Spleen (tissue), 11 donors: ENCODE measurements at regions not wholly inside any gene's neighbourhood (a gene's known extent, or its start where the extent isn't known, plus 50 kb on each side); places are given as distances from the start of the nearest gene placed in this dataset.
"Not testable (repeated sequence)": the region's sequence is repeated elsewhere in the genome, so short reads cannot be mapped to it uniquely, and the experiment has no call there.

Experiments
- DNase-seq: peaks from one replicate; pipeline ENCODE4 v3.0.0-alpha.2; 2020
- H3K27ac ChIP-seq, 8 donors: fragments of 200-600 bp; sonication (generic) in 7 of 8; 1 replicate in 4 of 8; 2 replicates in 4 of 8; pipeline versions ENCODE4 v1.5.0 to v1.8.0; 2016 to 2021; ENCODE audit warnings: inconsistent platforms in 4 of 8, mild to moderate bottlenecking in 4 of 8, moderate library complexity in 1 of 8
- H3K27me3 ChIP-seq, 7 donors: fragments of 200-600 bp; sonication (generic) in 6 of 7; replicated peaks in 1 of 7; 1 replicate in 4 of 7; 2 replicates in 3 of 7; pipeline versions ENCODE4 v1.5.0 to v1.8.0; 2016 to 2021; ENCODE audit warnings: inconsistent platforms in 3 of 7, mild to moderate bottlenecking in 1 of 7
- H3K36me3 ChIP-seq, 6 donors: fragments of 200-600 bp; sonication (generic) in 5 of 6; 1 replicate in 4 of 6; 2 replicates in 2 of 6; pipeline versions ENCODE4 v1.5.0 to v1.8.0; 2016 to 2021; ENCODE audit warnings: inconsistent platforms in 2 of 6
- H3K4me1 ChIP-seq, 6 donors: fragments of 200-600 bp; sonication (generic) in 5 of 6; 1 replicate in 3 of 6; 2 replicates in 3 of 6; pipeline versions ENCODE4 v1.5.0 to v1.8.0; 2016 to 2021; ENCODE audit warnings: inconsistent platforms in 3 of 6
- H3K4me3 ChIP-seq, 8 donors: fragments of 200-600 bp; sonication (generic) in 7 of 8; 1 replicate in 4 of 8; 2 replicates in 4 of 8; pipeline versions ENCODE4 v1.5.0 to v1.8.0; 2016 to 2021; ENCODE audit warnings: inconsistent platforms in 4 of 8, mild to moderate bottlenecking in 4 of 8, moderate library complexity in 2 of 8
- H3K9me3 ChIP-seq, 8 donors: fragments of 200-600 bp; sonication (generic) in 7 of 8; 1 replicate in 4 of 8; 2 replicates in 4 of 8; pipeline versions ENCODE4 v1.5.0 to v1.8.0; 2016 to 2021; ENCODE audit warnings: inconsistent platforms in 4 of 8
- CTCF ChIP-seq, 11 experiments: fragments of 200-600 bp in 7 of 11; fragments of 450-650 bp in 4 of 11; sonication (generic) in 4 of 11; IDR thresholded peaks in 8 of 11; conservative IDR thresholded peaks in 3 of 11; 1 replicate in 7 of 11; 2 replicates in 4 of 11; pipeline versions ENCODE4 v1.4.0 to v1.8.0; 2016 to 2021; ENCODE audit warnings: antibody characterized with exemption in 11 of 11, inconsistent platforms in 4 of 11, mild to moderate bottlenecking in 1 of 11
- POLR2A ChIP-seq, 3 donors: fragments of 450-650 bp; IDR thresholded peaks; one replicate each; pipeline ENCODE4 v1.5.1; 2017; ENCODE audit warnings: antibody characterized with exemption in 3 of 3, mild to moderate bottlenecking in 1 of 3
- POLR2AphosphoS5 ChIP-seq, 3 donors: sonication (generic); formaldehyde crosslinking; IDR thresholded peaks; one replicate each; pipeline ENCODE4 v1.5.1; 2017; ENCODE audit warnings: antibody characterized with exemption in 3 of 3
- WGBS, 5 donors: extraction: QIAGEN DNeasy Blood & Tissue Kit in 3 of 5; methylation state at CpG; one replicate each; pipeline versions ENCODE4 v1.1.5 to v1.1.7; 2013 to 2018; 5-methylcytosine and 5-hydroxymethylcytosine counted together
- intact Hi-C: fragments of 100-400 bp; cut with DNase I; formaldehyde crosslinking; loops from one replicate; pipeline ENCODE4 v1.15.0; 2023; ENCODE audit warnings: low total_unique reads
- donor health status: healthy with polysubstance abuse.
- donor health status: DM: no; HTN: no; CAD: no; lungs with moderate emphysema.
- donor health status: DM: no; HTN: no; CAD: no.
- donor health status: Bipolar disorder and iron deficiency.
- donor health status: healthy.
- donor health status: DM: no; HTN: no; CAD: no.
- donor health status: DM: yes; HTN: yes; CAD: no.

- intact Hi-C loops = no loop called here
- 13 to 41% (median 19%) methylated on average over 9 to 14 of the region's 14 CpGs for WGBS, 5 donors
- H3K27ac ChIP-seq = no peak overlapping the region
- no peak overlapping the region for H3K4me3 ChIP-seq
- H3K27me3 ChIP-seq = peaks cover 0 to 4% (median 0%) of the 10 kb centered on the region in 7 donors
- no peak for DNase-seq
- TF ChIP-seq POLR2AphosphoS5 (IDR thresholded peaks at IDR 0.05) = no peak
- no peak for TF ChIP-seq CTCF (IDR thresholded peaks at IDR 0.05 in 8 of 11, conservative IDR thresholded peaks at IDR 0.05 in 3 of 11)
- no peak for TF ChIP-seq POLR2A (IDR thresholded peaks at IDR 0.05)
- peaks cover 0 to 67% (median 12%) of the 10 kb centered on the region in 8 donors for H3K9me3 ChIP-seq
- no peaks in the 10 kb centered on the region for H3K4me1 ChIP-seq
- H3K36me3 ChIP-seq = no peaks in the 10 kb centered on the region
These were observed 220.6 kb upstream of the ZC4H2 start for GRCh38 chrX:65196758-65197360.

GRCh38 chrX:65195621-65196020, 219.4 kb upstream of the ZC4H2 start:
- 27 to 83% (median 46%) methylated on average over 1 of the region's 1 CpG for whole genome bisulfite sequencing, 5 donors
- intact Hi-C loops = no loop called here
- Histone ChIP-seq H3K4me1 (no peaks in the 10 kb centered on the region), H3K27me3 (peaks cover 0 to 4% (median 0%) of the 10 kb centered on the region in 7 donors), H3K9me3 (peaks cover 0 to 59% (median 10%) of the 10 kb centered on the region in 8 donors), H3K36me3 (no peaks in the 10 kb centered on the region), H3K27ac (no peak overlapping the region), H3K4me3 (no peak overlapping the region)
- TF ChIP-seq POLR2A (IDR thresholded peaks at IDR 0.05) = no peak
- TF ChIP-seq POLR2AphosphoS5 (IDR thresholded peaks at IDR 0.05) = no peak
- TF ChIP-seq CTCF (IDR thresholded peaks at IDR 0.05 in 8 of 11, conservative IDR thresholded peaks at IDR 0.05 in 3 of 11) = no peak
- DNase-seq = no peak

GRCh38 chrX:65194547-65194946, 218.3 kb upstream of the ZC4H2 start:
- peaks cover 0 to 56% (median 7%) of the 10 kb centered on the region in 8 donors for H3K9me3 ChIP-seq
- no peak for TF ChIP-seq CTCF (IDR thresholded peaks at IDR 0.05 in 8 of 11, conservative IDR thresholded peaks at IDR 0.05 in 3 of 11)
- TF ChIP-seq POLR2AphosphoS5 (IDR thresholded peaks at IDR 0.05) = no peak
- no peak for TF ChIP-seq POLR2A (IDR thresholded peaks at IDR 0.05)
- 82 to 90% (median 83%) methylated on average over 5 of the region's 5 CpGs for whole genome bisulfite sequencing, 5 donors
- H3K27me3 ChIP-seq = peaks cover 0 to 4% (median 0%) of the 10 kb centered on the region in 7 donors
- intact Hi-C loops = no loop called here
- no peaks in the 10 kb centered on the region for H3K4me1 ChIP-seq
- DNase-seq = no peak
- no peak overlapping the region for H3K27ac ChIP-seq
- no peaks in the 10 kb centered on the region for H3K36me3 ChIP-seq
- no peak overlapping the region for H3K4me3 ChIP-seq

- H3K4me3 ChIP-seq, H3K27ac ChIP-seq, intact Hi-C loops, H3K36me3 ChIP-seq, H3K4me1 ChIP-seq, H3K27me3 ChIP-seq, DNase-seq: not testable (repeated sequence)
- peaks cover 0 to 90% (median 58%) of the 10 kb centered on the region in 8 donors for H3K9me3 ChIP-seq
- WGBS, 5 donors = 85 to 94% (median 87%) methylated on average over 8 to 10 of the region's 10 CpGs
These were observed 187.1 kb upstream of the ZC4H2 start for GRCh38 chrX:65163325-65163724.
